A549 (cell line): ENCODE measurements at regions not wholly inside any gene's neighbourhood (a gene's known extent, or its start where the extent isn't known, plus 50 kb on each side); places are given as distances from the start of the nearest gene placed in this dataset.

ENCODE experiments used
- BHLHE40 ChIP-seq: IDR thresholded peaks from 2 replicates; pipeline ENCODE4 v1.6.1; 2012; ENCODE audit warnings: low read depth, low read length, inconsistent platforms
- CEBPB ChIP-seq, 2 experiments: fragments of >200 bp in 1 of 2; sonication (Bioruptor Twin) in 1 of 2; formaldehyde crosslinking in 1 of 2; IDR thresholded peaks; 2 replicates each; pipeline ENCODE4 v1.6.1; 2012 to 2016
- CTCF ChIP-seq: fragments of >200 bp; sonication (Bioruptor Twin); formaldehyde crosslinking; IDR thresholded peaks from 3 replicates; pipeline ENCODE4 v1.5.1; 2016
- ESRRA ChIP-seq: fragments of 150-350 bp; IDR thresholded peaks from 2 replicates; pipeline ENCODE4 v1.6.1; 2014; ENCODE audit warnings: mild to moderate bottlenecking, low read length, borderline replicate concordance
- POLR2A ChIP-seq: IDR thresholded peaks from 2 replicates; pipeline ENCODE4 v1.6.1; 2012; ENCODE audit warnings: mild to moderate bottlenecking, low read length
- REST ChIP-seq: fragments of 200-600 bp; sonication (generic); IDR thresholded peaks from 2 replicates; pipeline ENCODE4 v1.6.1; 2016; ENCODE audit warnings: antibody characterized with exemption, mild to moderate bottlenecking, moderate library complexity
- USF2 ChIP-seq: fragments of 450-650 bp; IDR thresholded peaks from 2 replicates; pipeline ENCODE4 v1.6.1; 2014; ENCODE audit warnings: antibody characterized with exemption

- no peak for TF ChIP-seq USF2
- TF ChIP-seq ESRRA = no peak
- TF ChIP-seq CTCF = no peak
- no peak for TF ChIP-seq REST
- no peak for TF ChIP-seq CEBPB (IDR thresholded peaks at IDR 0.05)
- no peak for TF ChIP-seq POLR2A
- TF ChIP-seq BHLHE40 = no peak
These were observed 74.1 kb downstream of the HMHB1 start for GRCh38 chr5:143886096-143886495.
